ENCODE measurements at regions not wholly inside any gene's neighbourhood (a gene's known extent, or its start where the extent isn't known, plus 50 kb on each side); places are given as distances from the start of the nearest gene placed in this dataset.

DNA sequence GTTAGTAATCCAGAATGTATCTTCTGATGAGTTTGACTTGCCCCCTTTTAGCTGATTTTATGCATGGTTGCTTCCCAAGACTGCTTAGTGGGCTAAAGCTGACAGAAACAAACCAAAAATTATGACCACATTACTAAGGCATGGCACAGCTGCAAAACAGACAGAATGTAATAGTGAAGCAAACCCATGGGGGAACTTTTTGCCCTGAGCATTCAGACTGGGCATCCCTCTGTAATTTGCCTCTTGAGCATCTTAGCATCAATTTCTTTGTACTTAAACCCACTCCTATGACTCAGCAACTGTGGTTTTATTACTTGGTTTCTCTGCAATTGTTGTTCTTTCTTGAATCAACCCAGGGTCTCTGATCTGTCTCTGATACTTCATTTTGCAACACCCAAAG lies 487.3 kb upstream of the DCC start:
- DNase-seq, result no peak
- Mint-ChIP-seq H3K4me3 (no peak overlapping the region), H3K27ac (no peak overlapping the region), H3K4me1 (no peaks in the 10 kb centered on the region), H3K36me3 (no peaks in the 10 kb centered on the region), H3K9me3 (peaks cover 0 to 7% (median 0%) of the 10 kb centered on the region in 6 donors), H3K27me3 (ENCODE audit: low read depth in 3 of 3) (peaks cover 0 to 2% (median 0%) of the 10 kb centered on the region in 3 donors)

DNA sequence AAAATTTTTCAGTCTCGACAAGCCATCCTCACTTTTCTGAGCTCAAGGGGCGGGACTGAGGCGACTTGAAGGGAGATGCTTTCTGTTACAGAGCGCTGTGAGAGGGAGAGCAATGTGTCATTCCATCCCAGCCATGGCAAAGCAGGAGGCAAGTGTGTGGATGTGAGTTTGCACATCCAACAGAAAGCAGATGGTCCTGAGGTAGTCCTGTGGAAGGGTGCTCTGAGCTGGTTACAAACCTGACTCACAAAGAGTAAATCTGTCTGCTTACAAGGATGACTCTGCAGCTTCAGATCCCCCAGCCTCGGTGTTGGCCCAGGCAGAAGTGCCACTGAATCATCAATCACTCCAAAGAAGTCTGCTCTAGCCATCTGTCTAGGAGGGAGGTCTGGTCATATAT lies 482.0 kb upstream of the DCC start:
- Mint-ChIP-seq H3K4me1 (no peaks in the 10 kb centered on the region), H3K9me3 (peaks cover 0 to 11% (median 4%) of the 10 kb centered on the region in 6 donors), H3K27me3 (ENCODE audit: low read depth in 3 of 3) (peaks cover 1 to 2% (median 2%) of the 10 kb centered on the region in 3 donors), H3K36me3 (no peaks in the 10 kb centered on the region), H3K4me3 (no peak overlapping the region), H3K27ac (no peak overlapping the region)
- DNase-seq, result no peak

- Mint-ChIP-seq H3K27me3 (ENCODE audit: low read depth in 3 of 3) (peaks cover 0 to 2% (median 1%) of the 10 kb centered on the region in 3 donors), H3K4me3 (no peak overlapping the region), H3K27ac (no peak overlapping the region), H3K36me3 (no peaks in the 10 kb centered on the region), H3K9me3 (peaks cover 3 to 17% (median 8%) of the 10 kb centered on the region in 6 donors), H3K4me1 (no peaks in the 10 kb centered on the region)
- no peak for DNase-seq
Measured at GRCh38 chr18:51861046-51861445, 479.0 kb upstream of the DCC start.

- H3K27me3 Mint-ChIP-seq (ENCODE audit: low read depth in 3 of 3), result peaks cover under 1 to 2% (median 1%) of the 10 kb centered on the region in 3 donors
- no peaks in the 10 kb centered on the region for H3K36me3 Mint-ChIP-seq
- H3K27ac Mint-ChIP-seq, result no peak overlapping the region
- DNase-seq, result no peak
- H3K4me1 Mint-ChIP-seq, result no peaks in the 10 kb centered on the region
- no peak overlapping the region for H3K4me3 Mint-ChIP-seq
- peaks cover 3 to 19% (median 7%) of the 10 kb centered on the region in 6 donors for H3K9me3 Mint-ChIP-seq
Measured at GRCh38 chr18:51862051-51862715, 477.8 kb upstream of the DCC start.

- Mint-ChIP-seq H3K9me3 (peaks cover 3 to 22% (median 9%) of the 10 kb centered on the region in 6 donors), H3K36me3 (no peaks in the 10 kb centered on the region), H3K4me1 (no peaks in the 10 kb centered on the region), H3K27me3 (ENCODE audit: low read depth in 3 of 3) (peaks cover 0 to 3% (median 2%) of the 10 kb centered on the region in 3 donors), H3K27ac (no peak overlapping the region), H3K4me3 (no peak overlapping the region)
- DNase-seq, result no peak
Measured at GRCh38 chr18:51864219-51864965, 475.6 kb upstream of the DCC start.

- no peak overlapping the region for H3K27ac Mint-ChIP-seq
- H3K27me3 Mint-ChIP-seq (ENCODE audit: low read depth in 3 of 3), result peaks cover 0 to 3% (median 2%) of the 10 kb centered on the region in 3 donors
- no peaks in the 10 kb centered on the region for H3K4me1 Mint-ChIP-seq
- DNase-seq, result no peak
- H3K4me3 Mint-ChIP-seq, result no peak overlapping the region
- no peaks in the 10 kb centered on the region for H3K36me3 Mint-ChIP-seq
- peaks cover 3 to 22% (median 8%) of the 10 kb centered on the region in 6 donors for H3K9me3 Mint-ChIP-seq
Measured at GRCh38 chr18:51865538-51865937, 474.5 kb upstream of the DCC start.

- DNase-seq, result no peak
- Mint-ChIP-seq H3K27me3 (ENCODE audit: low read depth in 3 of 3) (peaks cover 0 to 3% (median 0%) of the 10 kb centered on the region in 3 donors), H3K4me1 (no peaks in the 10 kb centered on the region), H3K9me3 (peaks cover 3 to 29% (median 12%) of the 10 kb centered on the region in 6 donors), H3K36me3 (no peaks in the 10 kb centered on the region), H3K4me3 (no peak overlapping the region), H3K27ac (no peak overlapping the region)
Measured at GRCh38 chr18:51867767-51868166, 472.2 kb upstream of the DCC start.

DNA sequence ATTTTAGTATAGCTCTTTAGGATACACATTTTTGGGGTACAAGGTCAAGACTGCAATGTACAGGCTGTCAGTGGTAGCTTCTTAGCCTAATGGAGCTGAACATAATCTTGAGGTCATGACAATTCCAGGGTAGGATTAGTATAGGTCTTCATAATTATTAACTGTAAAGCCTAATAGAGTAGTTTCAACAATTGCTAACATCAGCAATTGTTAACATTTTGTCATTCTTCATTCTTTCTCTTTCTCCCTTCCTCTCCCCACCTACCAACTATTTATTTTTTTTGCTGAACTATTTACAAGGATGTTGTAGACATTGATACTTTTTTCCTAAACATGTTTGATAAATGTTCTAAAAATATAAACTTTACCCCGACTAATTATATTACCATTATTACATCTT lies 461.3 kb upstream of the DCC start:
- H3K36me3 Mint-ChIP-seq, result no peaks in the 10 kb centered on the region
- no peak overlapping the region for H3K27ac Mint-ChIP-seq
- no peak for DNase-seq
- no peak overlapping the region for H3K4me3 Mint-ChIP-seq
- H3K27me3 Mint-ChIP-seq (ENCODE audit: low read depth in 3 of 3), result peaks cover 0 to 2% (median 0%) of the 10 kb centered on the region in 3 donors
- peaks cover 1 to 9% (median 4%) of the 10 kb centered on the region in 6 donors for H3K9me3 Mint-ChIP-seq
- H3K4me1 Mint-ChIP-seq, result no peaks in the 10 kb centered on the region

- H3K36me3 Mint-ChIP-seq, result no peaks in the 10 kb centered on the region
- no peak overlapping the region for H3K27ac Mint-ChIP-seq
- no peak overlapping the region for H3K4me3 Mint-ChIP-seq
- DNase-seq, result no peak
- no peaks in the 10 kb centered on the region for H3K4me1 Mint-ChIP-seq
- peaks cover 1 to 9% (median 4%) of the 10 kb centered on the region in 6 donors for H3K9me3 Mint-ChIP-seq
- H3K27me3 Mint-ChIP-seq (ENCODE audit: low read depth in 3 of 3), result peaks cover 0 to 2% (median 0%) of the 10 kb centered on the region in 3 donors
Measured at GRCh38 chr18:51879329-51879728, 460.7 kb upstream of the DCC start.

GRCh38 chr18:51881394-51881793 lies 458.6 kb upstream of the DCC start:
- no peaks in the 10 kb centered on the region for H3K4me1 Mint-ChIP-seq
- H3K4me3 Mint-ChIP-seq, result no peak overlapping the region
- H3K27me3 Mint-ChIP-seq (ENCODE audit: low read depth in 3 of 3), result no peaks in the 10 kb centered on the region
- DNase-seq, result no peak
- H3K9me3 Mint-ChIP-seq, result no peaks in the 10 kb centered on the region
- no peak overlapping the region for H3K27ac Mint-ChIP-seq
- no peaks in the 10 kb centered on the region for H3K36me3 Mint-ChIP-seq

DNA sequence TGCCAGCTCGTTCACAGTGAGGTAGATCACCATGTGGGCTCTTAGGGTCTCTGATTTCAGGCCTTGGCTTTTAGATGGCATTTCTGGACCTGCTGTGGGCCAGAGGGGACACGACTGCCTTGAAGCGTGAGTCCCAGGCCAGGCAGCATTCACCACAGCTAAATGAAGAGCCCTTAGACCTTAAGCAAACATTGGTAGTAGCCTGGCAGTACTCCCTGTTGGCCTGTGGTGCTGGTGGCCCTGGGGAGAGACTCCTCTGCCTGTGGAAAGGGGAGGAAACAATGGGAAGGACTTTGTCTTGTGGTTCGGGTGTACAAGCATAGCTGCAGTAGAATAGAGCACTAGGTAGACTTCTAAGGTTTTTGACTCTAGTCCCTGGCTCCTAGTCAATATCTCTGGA lies 456.0 kb upstream of the DCC start:
- Mint-ChIP-seq H3K4me1 (no peaks in the 10 kb centered on the region), H3K4me3 (no peak overlapping the region), H3K27ac (no peak overlapping the region), H3K36me3 (no peaks in the 10 kb centered on the region), H3K27me3 (ENCODE audit: low read depth in 3 of 3) (no peaks in the 10 kb centered on the region), H3K9me3 (peaks cover 0 to 5% (median 0%) of the 10 kb centered on the region in 6 donors)
- no peak for DNase-seq

DNA sequence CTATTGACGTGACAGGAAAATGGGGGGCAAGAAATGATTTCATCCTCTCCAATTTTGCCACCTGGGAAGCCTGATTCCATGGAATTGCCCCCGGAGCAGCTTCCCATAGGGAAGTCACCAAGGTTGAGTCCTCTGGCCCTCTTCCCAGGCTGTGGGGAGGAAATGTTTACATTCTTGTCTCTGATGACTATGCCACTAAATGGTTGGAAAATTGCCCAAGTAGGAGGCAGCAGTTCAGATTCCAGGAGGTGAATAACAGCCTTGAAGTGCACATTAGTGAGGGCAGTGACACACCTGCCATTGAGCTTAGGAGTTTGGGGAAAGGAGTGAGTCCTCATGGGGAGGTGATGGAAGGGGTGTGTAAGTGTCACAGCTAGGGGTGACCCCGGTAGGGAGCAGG lies 449.2 kb upstream of the DCC start:
- H3K9me3 Mint-ChIP-seq, result peaks cover 0 to 20% (median 0%) of the 10 kb centered on the region in 6 donors
- H3K4me1 Mint-ChIP-seq, result no peaks in the 10 kb centered on the region
- no peak overlapping the region for H3K4me3 Mint-ChIP-seq
- H3K27me3 Mint-ChIP-seq (ENCODE audit: low read depth in 3 of 3), result peaks cover 0 to 3% (median 0%) of the 10 kb centered on the region in 3 donors
- no peak overlapping the region for H3K27ac Mint-ChIP-seq
- no peaks in the 10 kb centered on the region for H3K36me3 Mint-ChIP-seq
- no peak for DNase-seq

GRCh38 chr18:51891876-51892275 lies 448.1 kb upstream of the DCC start:
- H3K27me3 Mint-ChIP-seq (ENCODE audit: low read depth in 3 of 3), result peaks cover 0 to 3% (median 0%) of the 10 kb centered on the region in 3 donors
- H3K36me3 Mint-ChIP-seq, result no peaks in the 10 kb centered on the region

DNA sequence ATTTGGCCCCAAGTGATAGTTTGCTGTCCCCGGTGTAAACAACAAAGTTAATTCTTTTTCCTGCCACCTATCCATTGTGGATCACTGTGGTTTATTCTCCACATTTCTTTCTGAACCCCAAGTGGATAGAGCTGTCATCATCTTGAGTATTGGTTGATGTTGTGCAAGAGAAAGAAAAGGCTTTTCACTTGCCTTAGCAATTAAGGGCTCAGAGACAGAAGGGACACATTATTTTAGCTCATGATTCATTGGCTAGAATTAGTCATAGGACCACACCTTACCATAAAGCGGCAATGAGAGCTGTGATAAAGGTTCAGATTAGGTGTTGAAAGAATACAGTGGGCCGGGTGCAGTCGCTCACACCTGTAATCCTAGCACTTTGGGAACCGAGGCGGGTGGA lies 442.1 kb upstream of the DCC start:
- no peak for DNase-seq
- H3K27me3 Mint-ChIP-seq (ENCODE audit: low read depth in 3 of 3), result peaks cover 0 to 5% (median 2%) of the 10 kb centered on the region in 3 donors
- no peaks in the 10 kb centered on the region for H3K4me1 Mint-ChIP-seq
- H3K36me3 Mint-ChIP-seq, result no peaks in the 10 kb centered on the region
- H3K9me3 Mint-ChIP-seq, result peaks cover 0 to 13% (median 2%) of the 10 kb centered on the region in 6 donors
- H3K27ac Mint-ChIP-seq, result no peak overlapping the region
- H3K4me3 Mint-ChIP-seq, result no peak overlapping the region

More at GRCh38 chr18:51891876-51892275, 448.1 kb upstream of the DCC start:
- DNase-seq, result no peak
- no peak overlapping the region for H3K27ac Mint-ChIP-seq
- no peaks in the 10 kb centered on the region for H3K4me1 Mint-ChIP-seq
- peaks cover 0 to 20% (median 0%) of the 10 kb centered on the region in 6 donors for H3K9me3 Mint-ChIP-seq
- H3K4me3 Mint-ChIP-seq, result no peak overlapping the region

All from immature natural killer cell (primary cell).